Brain microvascular endothelial cell (primary cell): ENCODE measurements at regions not wholly inside any gene's neighbourhood (a gene's known extent, or its start where the extent isn't known, plus 50 kb on each side); places are given as distances from the start of the nearest gene placed in this dataset.
"Not testable (repeated sequence)": the region's sequence is repeated elsewhere in the genome, so short reads cannot be mapped to it uniquely, and the experiment has no call there.

Source experiments
- DNase-seq: peaks from one replicate; pipeline ENCODE4 v3.0.0-alpha.2; 2020
- H3K27ac ChIP-seq: fragments of 250-450 bp; sonication (Bioruptor Pico); 2 replicates; pipeline ENCODE4 v1.5.1; 2020; ENCODE audit warnings: mild to moderate bottlenecking, moderate library complexity
- H3K27me3 ChIP-seq: fragments of 250-450 bp; sonication (Bioruptor Pico); replicated peaks from 2 replicates; pipeline ENCODE4 v1.5.1; 2020; ENCODE audit warnings: mild to moderate bottlenecking
- H3K36me3 ChIP-seq: fragments of 250-450 bp; sonication (Bioruptor Pico); replicated peaks from 2 replicates; pipeline ENCODE4 v1.5.1; 2020; ENCODE audit warnings: mild to moderate bottlenecking
- H3K4me3 ChIP-seq: 2 replicates; pipeline ENCODE4 v1.5.1; 2011; ENCODE audit warnings: low read depth, mild to moderate bottlenecking, control low read depth, low read length, moderate library complexity
- in situ Hi-C: cut with HindIII; loops from 2 replicates; pipeline ENCODE4 v1.10.0; 2017; ENCODE audit warnings: low sequenced_read_pairs, low pct_ligation_motif_present
- TF ChIP-seq, protein P1 (sequence below): IDR thresholded peaks from 2 replicates; pipeline ENCODE4 v1.5.1; 2011; ENCODE audit warnings: low read depth, mild to moderate bottlenecking, moderate library complexity, low read length, control low read depth, inconsistent platforms; ENCODE audit errors: missing control alignments

DNA sequence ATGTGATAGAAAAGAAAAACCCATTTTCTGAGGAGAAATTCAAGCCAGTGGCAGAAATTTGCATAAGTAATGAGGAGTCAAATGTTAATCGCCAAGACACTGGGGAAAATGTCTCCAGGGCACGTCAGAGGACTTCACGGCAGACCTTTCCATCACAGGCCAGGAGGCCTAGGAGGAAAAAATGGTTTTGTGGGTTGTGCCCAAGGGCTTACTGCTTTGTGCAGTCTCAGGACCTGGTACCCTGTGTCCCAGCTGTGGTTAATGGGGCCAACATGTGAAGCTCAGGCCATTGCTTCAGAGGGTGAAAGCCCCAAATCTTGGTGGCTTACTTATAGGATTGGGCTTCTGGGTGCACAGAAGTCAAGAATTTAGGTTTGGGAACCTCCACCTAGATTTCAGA lies 54.8 kb upstream of the ADAMTS2 start:
- no peak for DNase-seq
- H3K27ac ChIP-seq: no peak overlapping the region
- H3K27me3 ChIP-seq: no peaks in the 10 kb centered on the region
- H3K4me3 ChIP-seq: no peak overlapping the region
- H3K36me3 ChIP-seq: no peaks in the 10 kb centered on the region
- TF ChIP-seq, protein P1, sequence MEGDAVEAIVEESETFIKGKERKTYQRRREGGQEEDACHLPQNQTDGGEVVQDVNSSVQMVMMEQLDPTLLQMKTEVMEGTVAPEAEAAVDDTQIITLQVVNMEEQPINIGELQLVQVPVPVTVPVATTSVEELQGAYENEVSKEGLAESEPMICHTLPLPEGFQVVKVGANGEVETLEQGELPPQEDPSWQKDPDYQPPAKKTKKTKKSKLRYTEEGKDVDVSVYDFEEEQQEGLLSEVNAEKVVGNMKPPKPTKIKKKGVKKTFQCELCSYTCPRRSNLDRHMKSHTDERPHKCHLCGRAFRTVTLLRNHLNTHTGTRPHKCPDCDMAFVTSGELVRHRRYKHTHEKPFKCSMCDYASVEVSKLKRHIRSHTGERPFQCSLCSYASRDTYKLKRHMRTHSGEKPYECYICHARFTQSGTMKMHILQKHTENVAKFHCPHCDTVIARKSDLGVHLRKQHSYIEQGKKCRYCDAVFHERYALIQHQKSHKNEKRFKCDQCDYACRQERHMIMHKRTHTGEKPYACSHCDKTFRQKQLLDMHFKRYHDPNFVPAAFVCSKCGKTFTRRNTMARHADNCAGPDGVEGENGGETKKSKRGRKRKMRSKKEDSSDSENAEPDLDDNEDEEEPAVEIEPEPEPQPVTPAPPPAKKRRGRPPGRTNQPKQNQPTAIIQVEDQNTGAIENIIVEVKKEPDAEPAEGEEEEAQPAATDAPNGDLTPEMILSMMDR: no peak
- in situ Hi-C loops: no loop called here

DNA sequence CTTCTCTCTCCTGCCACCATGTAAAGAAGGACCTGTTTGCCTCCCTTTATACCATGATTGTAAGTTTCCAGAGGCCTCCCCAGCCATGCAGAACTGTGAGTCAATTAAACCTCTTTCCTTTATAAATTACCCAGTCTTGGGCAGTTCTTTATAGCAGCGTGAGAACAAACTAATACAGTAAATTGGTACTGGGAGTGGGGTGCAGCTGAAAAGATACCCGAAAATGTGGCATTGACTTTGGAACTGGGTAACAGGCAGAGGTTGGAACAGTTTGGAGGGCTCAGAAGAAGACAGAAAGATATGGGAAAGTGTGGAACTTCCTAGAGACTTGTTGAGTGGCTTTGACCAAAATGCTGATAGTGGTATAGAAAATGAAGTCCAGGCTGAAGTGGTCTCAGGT lies 54.1 kb upstream of the ADAMTS2 start:
- H3K27ac ChIP-seq, H3K4me3 ChIP-seq, in situ Hi-C loops, DNase-seq, H3K36me3 ChIP-seq, H3K27me3 ChIP-seq: not testable (repeated sequence)

DNA sequence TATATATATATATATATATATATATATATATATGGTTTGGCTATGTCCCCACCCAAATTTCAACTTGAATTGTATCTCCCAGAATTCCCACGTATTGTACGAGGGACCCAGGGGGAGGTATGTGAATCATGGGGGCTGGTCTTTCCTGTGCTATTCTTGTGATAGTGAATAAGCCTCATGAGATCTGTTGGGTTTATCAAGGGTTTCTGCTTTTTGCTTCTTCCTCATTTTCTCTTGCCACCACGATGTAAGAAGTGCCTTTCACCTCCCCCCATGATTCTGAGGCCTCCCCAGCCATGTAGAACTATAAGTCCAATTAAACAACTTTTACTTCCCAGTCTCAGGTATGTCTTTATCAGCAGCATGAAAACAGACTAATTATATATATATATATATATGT lies 52.3 kb upstream of the ADAMTS2 start:
- H3K27ac ChIP-seq: no peak overlapping the region
- H3K4me3 ChIP-seq: no peak overlapping the region
- in situ Hi-C loops: no loop called here
- DNase-seq: no peak
- H3K27me3 ChIP-seq: no peaks in the 10 kb centered on the region
- TF ChIP-seq, protein P1: no peak
- H3K36me3 ChIP-seq: no peaks in the 10 kb centered on the region
